ENCODE measurements at regions not wholly inside any gene's neighbourhood (a gene's known extent, or its start where the extent isn't known, plus 50 kb on each side); places are given as distances from the start of the nearest gene placed in this dataset.

GRCh38 chr10:80988755-80989154 lies 451.1 kb downstream of the SH2D4B start:
- no peak for DNase-seq
- H3K27me3 ChIP-seq (replicated peaks; ENCODE audit: control insufficient read depth, insufficient read depth, low read length) = no peaks in the 10 kb centered on the region
- ChIA-PET POLR2A (no interaction called here), CTCF (no interaction called here)
- Mint-ChIP-seq H3K4me1 (ENCODE audit: low read depth, unreplicated experiment) (no peaks in the 10 kb centered on the region), H3K9me3 (ENCODE audit: unreplicated experiment) (peaks cover 10% of the 10 kb centered on the region), H3K27ac (ENCODE audit: unreplicated experiment) (no peak overlapping the region), H3K27me3 (ENCODE audit: insufficient read depth, unreplicated experiment) (peaks cover 13% of the 10 kb centered on the region), H3K36me3 (ENCODE audit: insufficient read depth, unreplicated experiment) (no peaks in the 10 kb centered on the region), H3K4me3 (ENCODE audit: unreplicated experiment) (no peak overlapping the region)
- no TSS peak for BruUV-seq (replicated peaks)
- no peak for TF ChIP-seq CTCF (IDR thresholded peaks at IDR 0.05; ENCODE audit: insufficient read depth in 1 of 2, low read depth in 1 of 2, low read length in 1 of 2, severe bottlenecking in 1 of 2, unreplicated experiment in 1 of 2)
- no peak overlapping the region for H3K4me3 ChIP-seq (ENCODE audit: low read depth, low read length)
- H3K36me3 ChIP-seq (ENCODE audit: control insufficient read depth, insufficient read depth, low read length) = no peaks in the 10 kb centered on the region
- H3K4me1 ChIP-seq = no peaks in the 10 kb centered on the region
- intact Hi-C loops (cut with micrococcal nuclease; ENCODE audit: unreplicated experiment) = no loop called here
- peaks cover 4% of the 10 kb centered on the region; the same call in 1 of the 2 replicates for H3K9me3 ChIP-seq

GRCh38 chr10:80996615-80997193 lies 459.0 kb downstream of the SH2D4B start:
- DNase-seq = no peak
- TF ChIP-seq CTCF (IDR thresholded peaks at IDR 0.05; ENCODE audit: insufficient read depth in 1 of 2, low read depth in 1 of 2, low read length in 1 of 2, severe bottlenecking in 1 of 2, unreplicated experiment in 1 of 2) = no peak
- Histone ChIP-seq H3K4me1 (no peaks in the 10 kb centered on the region), H3K36me3 (ENCODE audit: control insufficient read depth, insufficient read depth, low read length) (no peaks in the 10 kb centered on the region), H3K9me3 (peaks cover 4% of the 10 kb centered on the region; the same call in 1 of the 2 replicates), H3K27me3 (replicated peaks; ENCODE audit: control insufficient read depth, insufficient read depth, low read length) (no peaks in the 10 kb centered on the region), H3K4me3 (ENCODE audit: low read depth, low read length) (no peak overlapping the region)
- Mint-ChIP-seq H3K4me1 (ENCODE audit: low read depth, unreplicated experiment) (no peaks in the 10 kb centered on the region), H3K9me3 (ENCODE audit: unreplicated experiment) (no peaks in the 10 kb centered on the region), H3K27ac (ENCODE audit: unreplicated experiment) (no peak overlapping the region), H3K27me3 (ENCODE audit: insufficient read depth, unreplicated experiment) (peaks cover 10% of the 10 kb centered on the region), H3K36me3 (ENCODE audit: insufficient read depth, unreplicated experiment) (no peaks in the 10 kb centered on the region), H3K4me3 (ENCODE audit: unreplicated experiment) (no peak overlapping the region)
- intact Hi-C loops (cut with micrococcal nuclease; ENCODE audit: unreplicated experiment) = no loop called here
- no TSS peak for BruUV-seq (replicated peaks)
- ChIA-PET POLR2A (no interaction called here), CTCF (no interaction called here)

GRCh38 chr10:81000781-81001180 lies 463.1 kb downstream of the SH2D4B start:
- Histone ChIP-seq H3K9me3 (no peaks in the 10 kb centered on the region), H3K4me1 (no peaks in the 10 kb centered on the region), H3K27me3 (replicated peaks; ENCODE audit: control insufficient read depth, insufficient read depth, low read length) (no peaks in the 10 kb centered on the region), H3K4me3 (ENCODE audit: low read depth, low read length) (no peak overlapping the region), H3K36me3 (ENCODE audit: control insufficient read depth, insufficient read depth, low read length) (no peaks in the 10 kb centered on the region)
- POLR2A ChIA-PET = no interaction called here
- intact Hi-C loops (cut with micrococcal nuclease; ENCODE audit: unreplicated experiment) = no loop called here
- H3K4me1 Mint-ChIP-seq (ENCODE audit: low read depth, unreplicated experiment) = no peaks in the 10 kb centered on the region
- H3K36me3 Mint-ChIP-seq (ENCODE audit: insufficient read depth, unreplicated experiment) = no peaks in the 10 kb centered on the region
- BruUV-seq (replicated peaks) = no TSS peak
- no peak overlapping the region for H3K27ac Mint-ChIP-seq (ENCODE audit: unreplicated experiment)
- peaks cover 3% of the 10 kb centered on the region for H3K27me3 Mint-ChIP-seq (ENCODE audit: insufficient read depth, unreplicated experiment)
- no peak for TF ChIP-seq CTCF (IDR thresholded peaks at IDR 0.05; ENCODE audit: insufficient read depth in 1 of 2, low read depth in 1 of 2, low read length in 1 of 2, severe bottlenecking in 1 of 2, unreplicated experiment in 1 of 2)
- CTCF ChIA-PET = no interaction called here
- no peak overlapping the region for H3K4me3 Mint-ChIP-seq (ENCODE audit: unreplicated experiment)
- H3K9me3 Mint-ChIP-seq (ENCODE audit: unreplicated experiment) = no peaks in the 10 kb centered on the region
- DNase-seq = no peak
